ENCODE measurements at regions not wholly inside any gene's neighbourhood (a gene's known extent, or its start where the extent isn't known, plus 50 kb on each side); places are given as distances from the start of the nearest gene placed in this dataset.

DNA sequence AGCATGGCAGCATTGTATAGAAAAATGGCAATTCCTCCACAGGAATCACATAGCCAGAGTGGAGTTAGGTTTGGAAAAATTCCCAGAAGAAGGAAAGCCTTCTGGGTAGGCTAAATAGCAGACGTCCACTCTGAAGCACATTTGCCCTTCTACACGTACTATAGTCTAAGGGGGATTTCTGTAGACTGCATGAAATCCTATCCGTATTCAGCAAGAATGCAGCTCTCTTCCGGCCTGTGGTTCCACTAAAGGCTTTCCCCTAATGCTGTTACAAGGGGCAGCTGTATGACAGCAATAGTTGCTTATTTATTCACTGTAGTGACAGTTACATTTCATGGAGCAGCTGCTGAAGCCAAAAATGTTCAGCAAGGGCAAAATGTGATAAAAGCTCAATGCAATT is 263.6 kb downstream of the RWDD3 start:
- no peak for TF ChIP-seq RXRA (IDR thresholded peaks at IDR 0.05; ENCODE audit: borderline replicate concordance, low read depth)
- TF ChIP-seq POLR2AphosphoS5 (IDR thresholded peaks at IDR 0.05; ENCODE audit: low read depth, low read length): no peak
- TF ChIP-seq, protein P1, sequence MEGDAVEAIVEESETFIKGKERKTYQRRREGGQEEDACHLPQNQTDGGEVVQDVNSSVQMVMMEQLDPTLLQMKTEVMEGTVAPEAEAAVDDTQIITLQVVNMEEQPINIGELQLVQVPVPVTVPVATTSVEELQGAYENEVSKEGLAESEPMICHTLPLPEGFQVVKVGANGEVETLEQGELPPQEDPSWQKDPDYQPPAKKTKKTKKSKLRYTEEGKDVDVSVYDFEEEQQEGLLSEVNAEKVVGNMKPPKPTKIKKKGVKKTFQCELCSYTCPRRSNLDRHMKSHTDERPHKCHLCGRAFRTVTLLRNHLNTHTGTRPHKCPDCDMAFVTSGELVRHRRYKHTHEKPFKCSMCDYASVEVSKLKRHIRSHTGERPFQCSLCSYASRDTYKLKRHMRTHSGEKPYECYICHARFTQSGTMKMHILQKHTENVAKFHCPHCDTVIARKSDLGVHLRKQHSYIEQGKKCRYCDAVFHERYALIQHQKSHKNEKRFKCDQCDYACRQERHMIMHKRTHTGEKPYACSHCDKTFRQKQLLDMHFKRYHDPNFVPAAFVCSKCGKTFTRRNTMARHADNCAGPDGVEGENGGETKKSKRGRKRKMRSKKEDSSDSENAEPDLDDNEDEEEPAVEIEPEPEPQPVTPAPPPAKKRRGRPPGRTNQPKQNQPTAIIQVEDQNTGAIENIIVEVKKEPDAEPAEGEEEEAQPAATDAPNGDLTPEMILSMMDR (IDR thresholded peaks at IDR 0.05): no peak
- TF ChIP-seq SIN3A (IDR thresholded peaks at IDR 0.05; ENCODE audit: borderline replicate concordance, low read depth, low read length): no peak
- TF ChIP-seq SMC3 (IDR thresholded peaks at IDR 0.05; ENCODE audit: low read depth, low read length): no peak
- TF ChIP-seq, protein P2, sequence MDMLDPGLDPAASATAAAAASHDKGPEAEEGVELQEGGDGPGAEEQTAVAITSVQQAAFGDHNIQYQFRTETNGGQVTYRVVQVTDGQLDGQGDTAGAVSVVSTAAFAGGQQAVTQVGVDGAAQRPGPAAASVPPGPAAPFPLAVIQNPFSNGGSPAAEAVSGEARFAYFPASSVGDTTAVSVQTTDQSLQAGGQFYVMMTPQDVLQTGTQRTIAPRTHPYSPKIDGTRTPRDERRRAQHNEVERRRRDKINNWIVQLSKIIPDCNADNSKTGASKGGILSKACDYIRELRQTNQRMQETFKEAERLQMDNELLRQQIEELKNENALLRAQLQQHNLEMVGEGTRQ (IDR thresholded peaks at IDR 0.05; ENCODE audit: borderline replicate concordance, low read depth, low read length): no peak
- TF ChIP-seq MEF2A (IDR thresholded peaks at IDR 0.05; ENCODE audit: borderline replicate concordance, low read depth): no peak
- TF ChIP-seq RAD21 (IDR thresholded peaks at IDR 0.05; ENCODE audit: low read length): no peak
- no peak for TF ChIP-seq TAF1 (IDR thresholded peaks at IDR 0.05; ENCODE audit: borderline replicate concordance, low read depth, low read length)

Measured in SK-N-SH (cell line).